ENCODE measurements at regions not wholly inside any gene's neighbourhood (a gene's known extent, or its start where the extent isn't known, plus 50 kb on each side); places are given as distances from the start of the nearest gene placed in this dataset.

DNA sequence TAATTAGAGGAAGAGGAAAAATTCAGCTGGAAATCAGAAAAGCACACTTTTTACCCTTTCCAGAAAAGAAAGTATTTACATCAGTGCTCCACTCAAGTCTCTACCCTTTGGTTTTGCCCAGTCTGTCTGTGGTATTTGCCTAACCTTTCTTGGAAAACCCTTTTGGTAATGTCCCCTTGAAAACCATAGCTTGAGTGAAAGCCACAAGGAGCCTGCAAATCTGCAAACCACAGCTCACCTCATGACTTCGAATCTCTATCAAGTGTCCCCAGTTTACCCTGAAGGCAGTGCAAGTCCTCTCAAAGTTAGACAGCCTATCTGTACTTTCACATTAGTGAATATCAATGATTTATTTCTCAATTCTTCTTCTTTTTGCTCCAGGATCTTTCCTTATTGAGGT lies 162.1 kb upstream of the TSLP start:
- TF ChIP-seq, protein P1, sequence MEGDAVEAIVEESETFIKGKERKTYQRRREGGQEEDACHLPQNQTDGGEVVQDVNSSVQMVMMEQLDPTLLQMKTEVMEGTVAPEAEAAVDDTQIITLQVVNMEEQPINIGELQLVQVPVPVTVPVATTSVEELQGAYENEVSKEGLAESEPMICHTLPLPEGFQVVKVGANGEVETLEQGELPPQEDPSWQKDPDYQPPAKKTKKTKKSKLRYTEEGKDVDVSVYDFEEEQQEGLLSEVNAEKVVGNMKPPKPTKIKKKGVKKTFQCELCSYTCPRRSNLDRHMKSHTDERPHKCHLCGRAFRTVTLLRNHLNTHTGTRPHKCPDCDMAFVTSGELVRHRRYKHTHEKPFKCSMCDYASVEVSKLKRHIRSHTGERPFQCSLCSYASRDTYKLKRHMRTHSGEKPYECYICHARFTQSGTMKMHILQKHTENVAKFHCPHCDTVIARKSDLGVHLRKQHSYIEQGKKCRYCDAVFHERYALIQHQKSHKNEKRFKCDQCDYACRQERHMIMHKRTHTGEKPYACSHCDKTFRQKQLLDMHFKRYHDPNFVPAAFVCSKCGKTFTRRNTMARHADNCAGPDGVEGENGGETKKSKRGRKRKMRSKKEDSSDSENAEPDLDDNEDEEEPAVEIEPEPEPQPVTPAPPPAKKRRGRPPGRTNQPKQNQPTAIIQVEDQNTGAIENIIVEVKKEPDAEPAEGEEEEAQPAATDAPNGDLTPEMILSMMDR (IDR thresholded peaks at IDR 0.05; ENCODE audit: low read depth, low read length), result no peak
- H3K4me3 ChIP-seq (ENCODE audit: low read depth, low read length), result no peak overlapping the region
- H3K36me3 ChIP-seq, result no peaks in the 10 kb centered on the region
- no peak for DNase-seq
- no peaks in the 10 kb centered on the region for H3K27me3 ChIP-seq
- H3K9me3 ChIP-seq, result no peaks in the 10 kb centered on the region
- H3K4me1 ChIP-seq, result no peaks in the 10 kb centered on the region

DNA sequence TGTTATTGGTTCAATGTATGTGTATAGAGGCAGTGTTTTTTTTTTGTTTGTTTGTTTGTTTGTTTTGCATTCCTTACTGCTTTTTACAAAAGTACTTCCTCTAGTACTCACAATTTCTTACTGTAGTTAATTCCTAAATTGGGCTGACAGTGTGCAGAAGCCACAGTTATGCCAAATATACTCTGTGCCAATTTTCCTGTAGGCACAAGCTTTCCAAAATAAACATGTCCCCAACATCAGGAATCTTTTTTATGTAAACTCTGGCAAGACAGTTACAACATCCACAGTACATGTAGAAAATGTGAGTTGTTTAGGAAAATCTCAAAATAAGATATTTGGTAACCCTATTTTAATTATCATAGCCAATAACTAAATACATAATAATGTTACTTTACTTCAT lies 161.6 kb upstream of the TSLP start:
- Histone ChIP-seq H3K4me3 (ENCODE audit: low read depth, low read length) (no peak overlapping the region), H3K9me3 (no peaks in the 10 kb centered on the region), H3K4me1 (no peaks in the 10 kb centered on the region), H3K36me3 (no peaks in the 10 kb centered on the region), H3K27me3 (no peaks in the 10 kb centered on the region)
- TF ChIP-seq, protein P1 (IDR thresholded peaks at IDR 0.05; ENCODE audit: low read depth, low read length), result no peak
- DNase-seq, result no peak

DNA sequence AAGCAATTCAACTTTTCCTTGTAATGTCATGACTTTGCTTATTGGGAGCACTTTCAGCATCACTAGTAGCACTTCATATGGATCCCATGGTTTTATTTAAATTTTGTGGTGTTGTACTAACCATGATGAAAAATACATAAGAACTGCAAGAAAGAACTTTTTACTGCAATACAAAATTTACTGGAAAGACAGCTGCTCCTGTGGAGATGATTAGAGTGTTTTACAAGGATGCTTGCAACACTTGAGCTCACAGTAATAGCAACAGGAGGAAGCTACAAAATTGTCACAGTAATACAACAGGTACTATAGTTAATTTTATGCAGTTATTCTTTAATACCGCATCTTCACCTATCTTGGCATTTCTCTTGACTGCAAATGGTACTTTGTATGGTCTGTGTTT lies 158.3 kb upstream of the TSLP start:
- Histone ChIP-seq H3K9me3 (no peaks in the 10 kb centered on the region), H3K4me1 (no peaks in the 10 kb centered on the region), H3K4me3 (ENCODE audit: low read depth, low read length) (no peak overlapping the region), H3K36me3 (no peaks in the 10 kb centered on the region), H3K27me3 (no peaks in the 10 kb centered on the region)
- DNase-seq, result no peak
- TF ChIP-seq, protein P1 (IDR thresholded peaks at IDR 0.05; ENCODE audit: low read depth, low read length), result no peak

DNA sequence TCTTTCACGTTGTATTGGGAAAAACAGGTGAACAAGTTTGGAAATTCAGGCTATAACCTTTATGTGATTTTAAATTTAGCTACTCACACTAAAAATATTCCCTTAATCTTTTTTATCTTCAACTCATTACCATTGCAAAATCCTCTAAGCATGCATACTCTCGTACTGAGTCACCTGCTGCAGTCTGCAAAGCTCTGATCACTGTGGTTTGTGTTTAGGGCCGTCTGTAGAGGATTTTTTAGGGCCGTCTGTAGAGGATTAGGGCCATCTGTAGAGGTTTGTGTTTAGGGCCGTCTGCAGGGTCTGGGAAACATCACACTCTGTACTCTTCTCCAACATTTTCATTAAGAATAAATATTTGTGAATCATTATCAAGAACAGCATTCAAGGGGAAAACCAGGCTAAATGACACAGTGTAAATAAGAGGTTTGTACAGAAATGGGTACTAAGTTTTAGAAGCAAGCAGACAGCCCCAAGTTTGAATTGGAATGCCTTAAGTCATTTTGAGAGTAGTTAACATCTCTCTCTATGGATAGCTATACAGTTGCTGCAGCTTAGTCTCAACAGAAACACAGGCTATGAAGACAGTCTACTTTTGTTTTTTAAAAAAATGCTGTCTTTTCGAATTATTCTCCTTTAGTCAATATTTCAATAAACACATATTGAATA lies 155.0 kb upstream of the TSLP start:
- TF ChIP-seq, protein P1 (IDR thresholded peaks at IDR 0.05; ENCODE audit: low read depth, low read length), result no peak
- Histone ChIP-seq H3K4me3 (ENCODE audit: low read depth, low read length) (no peak overlapping the region), H3K27me3 (no peaks in the 10 kb centered on the region), H3K36me3 (no peaks in the 10 kb centered on the region), H3K4me1 (no peaks in the 10 kb centered on the region), H3K9me3 (no peaks in the 10 kb centered on the region)
- no peak for DNase-seq

DNA sequence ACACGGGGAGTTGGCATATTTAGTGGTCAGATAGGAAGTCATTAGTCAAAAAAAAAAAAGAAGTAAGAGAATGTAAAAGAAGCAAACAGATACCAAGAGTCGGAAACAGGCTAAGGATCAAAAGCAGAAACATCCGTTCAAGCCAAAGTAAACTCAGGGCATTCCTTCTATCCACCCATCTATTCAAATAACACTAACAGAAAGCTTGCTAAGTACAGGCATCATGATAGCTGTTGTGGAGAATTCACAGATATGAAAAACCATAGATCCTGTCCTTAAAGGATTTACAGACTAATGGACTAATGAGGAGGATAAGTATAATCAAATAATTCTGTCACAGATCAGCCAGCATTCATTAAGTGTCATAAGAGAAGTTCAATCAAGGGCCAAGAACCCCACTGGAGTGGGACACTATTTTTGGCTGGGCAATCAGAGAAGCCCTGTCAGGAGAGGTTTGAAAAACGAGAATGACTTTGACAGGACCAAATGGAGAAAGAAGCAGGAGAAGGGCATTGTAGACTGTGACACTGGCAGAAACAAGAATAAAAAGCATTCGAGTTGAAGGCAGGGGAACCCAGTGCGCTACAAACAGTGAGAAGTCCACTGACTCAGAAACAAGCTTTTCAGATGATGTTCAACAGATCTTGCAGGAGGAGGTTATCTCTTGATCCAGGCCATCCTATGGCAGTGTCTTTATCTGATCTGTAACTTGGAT lies 154.2 kb upstream of the TSLP start:
- TF ChIP-seq, protein P1 (IDR thresholded peaks at IDR 0.05; ENCODE audit: low read depth, low read length), result no peak
- DNase-seq, result no peak
- no peaks in the 10 kb centered on the region for H3K4me1 ChIP-seq
- H3K4me3 ChIP-seq (ENCODE audit: low read depth, low read length), result no peak overlapping the region
- no peaks in the 10 kb centered on the region for H3K36me3 ChIP-seq
- no peaks in the 10 kb centered on the region for H3K27me3 ChIP-seq
- no peaks in the 10 kb centered on the region for H3K9me3 ChIP-seq

DNA sequence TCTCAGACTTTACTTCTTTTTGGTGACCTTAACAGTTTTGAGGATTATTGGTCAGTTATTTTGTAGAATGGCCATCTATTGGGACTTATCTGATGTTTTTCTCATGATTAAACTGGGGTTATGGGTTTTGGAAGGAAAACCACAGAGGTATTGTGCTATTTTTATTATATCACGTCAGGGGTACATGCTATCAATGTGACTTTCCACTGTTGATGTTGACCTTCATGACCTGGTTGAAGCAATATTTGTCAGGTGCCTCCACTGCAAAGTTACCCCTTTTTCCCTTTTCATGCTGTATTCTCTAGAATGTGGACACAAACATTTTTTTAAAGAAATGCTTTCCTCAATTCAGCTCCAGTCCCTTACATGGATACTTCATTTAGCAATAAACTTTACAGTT lies 152.8 kb upstream of the TSLP start:
- DNase-seq, result no peak
- TF ChIP-seq, protein P1 (IDR thresholded peaks at IDR 0.05; ENCODE audit: low read depth, low read length), result no peak
- peaks cover 10% of the 10 kb centered on the region for H3K27me3 ChIP-seq
- no peaks in the 10 kb centered on the region for H3K4me1 ChIP-seq
- no peaks in the 10 kb centered on the region for H3K36me3 ChIP-seq
- H3K4me3 ChIP-seq (ENCODE audit: low read depth, low read length), result no peak overlapping the region
- no peaks in the 10 kb centered on the region for H3K9me3 ChIP-seq
